Transverse colon (tissue), 4 donors: ENCODE measurements at regions not wholly inside any gene's neighbourhood (a gene's known extent, or its start where the extent isn't known, plus 50 kb on each side); places are given as distances from the start of the nearest gene placed in this dataset.
"Not testable (repeated sequence)": the region's sequence is repeated elsewhere in the genome, so short reads cannot be mapped to it uniquely, and the experiment has no call there.

ENCODE experiments used
- POLR2AphosphoS5 ChIP-seq, 3 donors: sonication (generic); formaldehyde crosslinking; IDR thresholded peaks; one replicate each; pipeline ENCODE4 v1.6.1; 2016; ENCODE audit warnings: antibody characterized with exemption in 3 of 3
- TF ChIP-seq, protein P1 (sequence below), 5 experiments: fragments of 200-600 bp in 3 of 5; fragments of 450-650 bp in 2 of 5; sonication (generic) in 3 of 5; IDR thresholded peaks; 1 replicate in 2 of 5; 2 replicates in 3 of 5; pipeline ENCODE4 v1.5.1; 2016 to 2017; ENCODE audit warnings: antibody characterized with exemption in 5 of 5, inconsistent platforms in 3 of 5, mild to moderate bottlenecking in 2 of 5, moderate library complexity in 1 of 5

DNA sequence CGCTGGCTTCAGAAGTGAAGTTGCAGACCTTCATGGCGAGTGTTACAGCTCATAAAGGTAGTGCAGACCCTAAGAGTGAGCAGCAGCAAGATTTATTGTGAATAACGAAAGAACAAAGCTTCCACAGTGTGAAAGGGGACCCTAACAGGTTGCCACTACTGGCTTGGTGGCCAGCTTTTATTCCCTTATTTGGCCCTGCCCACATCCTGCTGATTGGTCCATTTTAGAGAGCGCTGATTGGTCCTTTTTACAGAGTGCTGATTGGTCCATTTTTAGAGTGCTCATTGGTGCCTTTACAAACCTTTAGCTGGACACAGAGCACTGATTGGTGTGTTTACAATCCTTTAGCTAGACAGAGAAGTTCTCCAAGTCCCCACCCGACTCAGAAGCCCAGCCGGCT, 298.0 kb upstream of the DLGAP1 start:
- TF ChIP-seq, protein P1, sequence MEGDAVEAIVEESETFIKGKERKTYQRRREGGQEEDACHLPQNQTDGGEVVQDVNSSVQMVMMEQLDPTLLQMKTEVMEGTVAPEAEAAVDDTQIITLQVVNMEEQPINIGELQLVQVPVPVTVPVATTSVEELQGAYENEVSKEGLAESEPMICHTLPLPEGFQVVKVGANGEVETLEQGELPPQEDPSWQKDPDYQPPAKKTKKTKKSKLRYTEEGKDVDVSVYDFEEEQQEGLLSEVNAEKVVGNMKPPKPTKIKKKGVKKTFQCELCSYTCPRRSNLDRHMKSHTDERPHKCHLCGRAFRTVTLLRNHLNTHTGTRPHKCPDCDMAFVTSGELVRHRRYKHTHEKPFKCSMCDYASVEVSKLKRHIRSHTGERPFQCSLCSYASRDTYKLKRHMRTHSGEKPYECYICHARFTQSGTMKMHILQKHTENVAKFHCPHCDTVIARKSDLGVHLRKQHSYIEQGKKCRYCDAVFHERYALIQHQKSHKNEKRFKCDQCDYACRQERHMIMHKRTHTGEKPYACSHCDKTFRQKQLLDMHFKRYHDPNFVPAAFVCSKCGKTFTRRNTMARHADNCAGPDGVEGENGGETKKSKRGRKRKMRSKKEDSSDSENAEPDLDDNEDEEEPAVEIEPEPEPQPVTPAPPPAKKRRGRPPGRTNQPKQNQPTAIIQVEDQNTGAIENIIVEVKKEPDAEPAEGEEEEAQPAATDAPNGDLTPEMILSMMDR (IDR thresholded peaks at IDR 0.05): not testable (repeated sequence)
- TF ChIP-seq POLR2AphosphoS5 (IDR thresholded peaks at IDR 0.05): not testable (repeated sequence)
